Fibroblast of skin of left biceps (primary cell): ENCODE measurements at regions not wholly inside any gene's neighbourhood (a gene's known extent, or its start where the extent isn't known, plus 50 kb on each side); places are given as distances from the start of the nearest gene placed in this dataset.
"Not testable (repeated sequence)": the region's sequence is repeated elsewhere in the genome, so short reads cannot be mapped to it uniquely, and the experiment has no call there.

ENCODE experiments used
- DNase-seq, 2 experiments: peaks; one replicate each; pipeline ENCODE4 v3.0.0-alpha.2; 2013; ENCODE audit warnings: low read depth in 2 of 2

DNA sequence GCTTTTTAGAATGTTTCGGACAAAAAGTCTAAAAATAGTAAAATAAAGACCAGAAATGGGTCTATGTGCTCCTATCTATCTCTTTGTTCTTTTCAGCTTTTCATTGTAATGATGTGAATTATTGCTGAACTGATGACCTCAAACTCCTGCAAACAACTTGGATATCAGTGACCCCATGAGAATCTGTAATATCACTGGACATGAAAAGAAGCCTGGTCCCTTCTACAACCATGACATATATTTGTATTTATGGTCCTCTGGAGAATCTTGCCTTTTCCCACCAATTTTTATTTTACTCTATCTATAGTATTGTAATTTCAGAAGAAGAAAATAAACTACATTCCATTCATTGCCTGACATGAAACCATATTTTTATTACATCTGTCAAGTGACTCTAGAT lies 740.7 kb upstream of the CA10 start:
- DNase-seq = no peak

DNA sequence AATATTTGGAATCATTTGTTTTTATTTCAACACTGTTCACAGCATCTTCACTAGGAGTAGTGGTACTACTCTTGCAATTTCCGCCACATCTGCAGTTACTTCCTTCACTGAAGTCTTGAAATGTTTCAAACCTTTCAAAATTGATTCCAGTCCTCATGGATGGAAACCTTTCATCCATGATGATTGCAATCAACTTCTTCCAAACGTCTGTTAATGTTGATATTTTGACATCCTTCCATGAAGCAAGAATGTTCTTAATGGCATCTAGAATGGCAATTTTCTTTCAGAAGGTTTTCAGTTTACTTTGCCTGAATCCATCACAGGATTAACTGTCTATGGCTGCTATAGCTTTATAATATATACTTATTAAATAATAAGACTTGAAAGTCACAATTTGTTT lies 736.8 kb upstream of the CA10 start:
- no peak for DNase-seq

DNA sequence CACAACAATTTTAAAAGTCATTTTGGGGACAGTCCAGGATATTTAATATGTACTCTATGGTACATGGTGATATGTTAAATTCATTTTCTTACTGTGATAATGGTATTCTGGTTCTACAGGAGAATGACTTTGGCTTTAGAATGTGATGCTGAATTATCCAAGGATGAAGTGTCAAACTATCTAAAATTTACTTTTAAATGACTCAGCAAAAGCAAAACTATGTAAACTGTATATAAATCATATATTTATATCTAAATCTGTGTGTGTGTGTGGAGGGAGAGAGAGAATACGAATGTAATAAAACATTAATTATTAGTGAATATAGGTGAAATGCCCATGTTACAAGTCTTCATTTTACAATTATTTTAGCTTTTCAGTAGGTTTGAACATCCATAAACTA lies 733.8 kb upstream of the CA10 start:
- DNase-seq = no peak

DNA sequence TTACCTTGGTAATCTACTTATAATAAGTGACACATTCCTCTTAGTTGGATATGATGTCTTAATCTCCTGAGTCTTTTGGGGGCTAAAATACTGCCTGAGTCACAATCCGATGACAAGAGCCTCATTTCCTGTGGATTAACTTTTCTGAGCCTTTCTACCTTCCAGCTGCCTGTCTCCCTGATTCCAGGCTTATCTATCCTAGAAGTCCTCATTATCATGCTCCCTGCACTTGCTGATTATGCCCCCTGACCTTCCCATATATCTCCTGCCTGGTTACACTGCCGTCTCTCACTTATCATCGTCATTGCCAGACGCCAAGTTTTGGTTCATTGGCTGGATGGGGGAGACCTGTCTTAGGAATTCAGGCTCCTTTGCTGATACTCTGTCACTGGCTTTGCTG lies 727.4 kb upstream of the CA10 start:
- DNase-seq = no peak

DNA sequence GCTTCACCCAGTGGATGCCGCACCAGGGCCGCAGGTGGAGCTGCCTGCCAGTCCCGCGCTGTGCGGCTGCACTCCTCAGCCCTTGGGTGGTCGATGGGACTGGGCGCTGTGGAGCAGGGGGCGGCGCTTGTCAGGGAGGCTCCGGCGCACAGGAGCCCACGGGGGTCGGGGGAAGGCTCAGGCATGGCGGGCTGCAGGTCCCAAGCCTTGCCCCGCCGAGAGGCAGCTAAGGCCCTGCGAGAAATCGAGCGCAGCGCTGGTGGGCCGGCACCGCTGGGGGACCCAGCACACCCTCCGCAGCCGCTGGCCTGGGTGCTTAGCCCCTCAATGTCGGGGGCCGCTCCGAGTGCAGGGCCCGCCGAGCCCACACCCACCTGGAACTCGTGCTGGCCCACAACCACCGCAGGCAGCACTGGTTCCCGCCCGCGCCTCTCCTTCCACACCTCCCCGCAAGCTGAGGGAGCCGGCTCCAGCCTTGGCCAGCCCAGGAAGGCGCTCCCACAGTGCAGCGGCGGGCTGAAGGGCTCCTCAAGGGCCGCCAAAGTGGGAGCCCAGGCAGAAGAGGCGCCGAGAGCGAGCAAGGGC lies 725.5 kb upstream of the CA10 start:
- DNase-seq = not testable (repeated sequence)

DNA sequence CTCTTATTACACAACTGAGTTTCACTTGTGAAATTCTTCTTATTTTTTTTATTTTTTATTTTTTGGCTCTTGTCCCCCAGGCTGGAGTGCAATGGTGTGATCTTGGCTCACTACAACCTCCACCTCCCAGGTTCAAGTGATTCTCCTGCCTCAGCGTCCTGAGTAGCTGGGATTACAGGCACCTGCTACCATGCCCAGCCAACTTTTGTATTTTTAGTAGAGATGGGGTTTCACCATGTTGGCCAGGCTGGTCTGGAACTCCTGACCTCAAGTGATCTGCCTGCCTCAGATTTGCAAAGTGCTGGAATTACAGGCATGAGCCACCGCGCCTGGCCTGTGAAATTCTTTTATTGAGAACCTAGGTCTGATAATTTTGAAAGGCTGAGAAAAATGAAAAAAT lies 688.3 kb upstream of the CA10 start:
- not testable (repeated sequence) for DNase-seq

DNA sequence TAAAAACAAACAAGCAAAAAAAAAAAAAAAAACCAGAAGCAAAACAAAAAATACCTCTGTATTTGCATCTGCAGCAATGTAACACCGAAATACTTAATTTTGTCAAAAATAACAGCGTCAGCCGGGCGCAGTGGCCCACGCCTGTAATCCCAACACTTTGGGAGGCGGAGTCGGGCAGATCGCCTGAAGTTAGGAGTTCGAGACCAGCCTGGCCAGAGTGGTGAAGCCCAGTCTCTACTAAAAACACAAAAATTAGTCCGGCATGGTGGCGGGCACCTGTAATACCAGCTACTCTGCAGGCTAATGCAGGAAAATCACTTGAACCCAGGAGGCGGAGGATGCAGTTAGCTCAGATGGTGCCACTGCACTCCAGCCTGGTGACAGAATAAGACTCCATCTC lies 683.5 kb upstream of the CA10 start:
- no peak for DNase-seq

DNA sequence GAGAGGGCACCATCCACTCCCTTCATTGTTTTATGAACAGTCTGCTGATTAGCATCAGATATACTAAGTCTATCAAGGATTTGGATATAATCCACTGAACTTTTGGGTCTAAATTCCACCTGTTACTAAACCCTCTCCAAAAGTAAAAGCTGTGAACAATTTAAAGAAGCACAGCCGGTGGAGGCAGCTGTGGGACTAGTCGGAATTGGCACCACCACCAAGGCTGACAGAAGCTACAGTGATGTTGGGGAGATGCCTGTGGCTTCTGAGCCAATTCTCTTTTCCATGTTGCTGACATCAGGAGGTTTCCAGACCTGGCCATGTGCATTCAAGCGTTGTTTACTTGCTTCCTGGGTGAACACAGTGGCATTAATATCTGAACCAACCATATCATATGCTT lies 679.0 kb upstream of the CA10 start:
- DNase-seq = no peak

DNA sequence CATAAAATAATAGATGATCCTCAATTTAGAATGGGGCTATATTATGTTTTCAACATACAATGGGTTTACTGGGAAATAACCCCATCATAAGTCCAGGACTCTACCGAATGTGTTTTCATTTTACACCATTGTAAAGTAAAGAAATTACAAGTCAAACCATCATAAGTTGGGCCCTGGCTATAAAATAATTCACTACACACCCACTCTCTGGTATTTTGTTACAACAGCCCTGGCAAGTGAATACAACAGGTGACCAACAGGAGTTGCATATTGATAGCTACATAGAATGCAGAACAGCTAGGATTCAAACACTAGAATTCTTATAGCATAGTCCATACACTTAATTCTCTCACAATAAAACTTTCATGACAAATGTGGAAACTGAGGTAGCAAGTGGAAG lies 673.0 kb upstream of the CA10 start:
- DNase-seq = no peak

DNA sequence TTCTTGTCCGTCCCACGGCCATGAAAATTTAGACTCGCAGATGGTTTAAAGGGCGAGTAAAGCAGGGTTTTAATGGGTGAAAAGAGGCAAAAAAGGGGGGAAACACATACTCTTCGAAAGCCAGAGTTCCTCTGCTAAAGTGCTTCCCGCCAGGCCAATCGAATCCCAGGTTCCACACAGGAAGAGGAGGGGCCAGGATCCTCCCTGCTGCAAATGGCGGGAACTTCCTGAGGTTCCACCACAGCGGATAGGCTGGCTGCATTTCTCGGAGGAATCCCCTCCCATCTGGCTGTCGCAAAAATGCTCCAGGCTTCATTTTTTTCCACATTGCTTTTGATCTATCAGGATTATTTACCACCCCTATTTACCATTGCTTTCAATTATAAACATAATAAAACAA lies 670.1 kb upstream of the CA10 start:
- DNase-seq = no peak

DNA sequence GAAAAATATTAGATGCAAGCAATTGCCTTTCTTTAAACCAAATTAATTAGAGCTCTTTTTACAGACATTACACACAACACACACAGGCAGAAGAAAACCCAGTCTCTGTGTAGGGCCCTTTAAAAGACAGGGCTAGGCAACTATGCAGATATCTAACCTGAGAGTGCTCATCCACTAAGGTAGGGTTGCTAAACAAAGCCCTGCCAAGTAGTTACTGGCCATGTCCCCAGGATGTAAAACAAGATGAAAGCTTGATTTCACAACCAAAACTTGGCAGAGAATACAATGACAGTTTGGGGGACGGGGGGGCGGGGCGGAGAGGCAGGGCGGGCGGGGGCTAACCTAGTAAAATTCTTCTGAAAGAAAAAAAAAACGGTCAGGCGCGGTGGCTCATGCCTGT lies 669.0 kb upstream of the CA10 start:
- no peak for DNase-seq

DNA sequence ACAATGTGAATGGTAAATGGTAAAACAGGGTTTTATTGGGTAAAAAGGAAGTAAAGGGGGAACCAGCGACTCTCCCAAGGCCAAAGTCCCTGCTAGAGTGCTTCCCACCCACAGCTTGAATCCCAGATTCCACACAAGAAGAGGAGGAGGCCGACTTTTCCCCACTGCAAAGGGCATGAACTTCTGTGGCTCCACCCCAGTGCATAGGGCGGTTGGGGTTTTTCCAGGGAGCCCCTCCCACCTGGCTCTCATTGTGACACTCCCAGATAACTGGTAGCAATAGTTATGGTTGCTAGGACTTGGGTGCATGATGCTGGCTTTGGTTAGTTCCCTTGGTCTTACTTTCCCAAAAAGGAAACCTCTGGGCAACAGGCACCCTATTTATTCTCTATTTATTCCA lies 666.0 kb upstream of the CA10 start:
- no peak for DNase-seq

DNA sequence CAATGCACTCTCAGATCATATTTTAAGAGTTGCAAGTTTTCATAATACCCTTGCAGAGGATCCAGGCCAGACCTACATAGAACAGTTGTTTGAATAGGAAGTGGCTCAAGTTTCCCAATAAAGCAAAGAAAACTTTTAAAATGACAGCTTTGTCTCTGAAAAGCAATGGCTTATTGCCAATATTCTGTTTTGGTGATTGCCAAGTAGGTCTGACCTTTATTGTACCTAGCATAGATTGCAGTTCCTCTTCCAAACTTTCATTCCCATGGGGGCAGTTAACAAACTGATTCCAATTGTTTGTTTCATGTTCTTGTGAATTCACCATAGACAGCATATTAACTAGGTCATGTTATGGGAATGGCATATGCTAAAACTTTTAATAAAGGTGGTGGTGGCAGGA lies 664.6 kb upstream of the CA10 start:
- DNase-seq = no peak

DNA sequence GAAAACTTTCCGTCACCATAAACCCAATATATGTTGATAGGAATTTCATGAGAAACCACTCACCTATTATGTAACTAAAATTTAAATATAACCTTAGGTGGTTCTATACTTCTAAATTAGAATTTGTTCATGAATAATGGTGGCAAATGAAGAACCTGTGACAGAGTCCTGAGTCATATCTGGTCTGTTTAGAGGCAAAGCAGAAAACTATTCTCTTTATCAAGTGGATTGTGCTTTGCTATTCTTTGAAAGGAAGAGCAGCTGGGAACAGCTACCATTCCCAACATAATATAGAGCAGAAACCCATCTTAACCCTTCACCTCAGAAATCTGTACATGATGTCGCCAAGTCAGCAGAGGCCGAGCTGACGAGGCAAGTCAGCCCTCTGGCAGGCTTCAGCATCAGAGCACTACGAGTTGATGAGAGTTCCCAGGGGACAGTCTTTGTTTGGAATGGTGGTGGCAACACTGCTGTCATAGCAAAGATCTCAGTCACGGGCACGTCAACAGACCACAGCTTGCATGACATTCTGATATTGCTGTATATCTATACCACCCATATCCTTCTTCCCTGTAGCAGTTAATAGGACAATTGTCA lies 631.9 kb upstream of the CA10 start:
- no peak for DNase-seq

DNA sequence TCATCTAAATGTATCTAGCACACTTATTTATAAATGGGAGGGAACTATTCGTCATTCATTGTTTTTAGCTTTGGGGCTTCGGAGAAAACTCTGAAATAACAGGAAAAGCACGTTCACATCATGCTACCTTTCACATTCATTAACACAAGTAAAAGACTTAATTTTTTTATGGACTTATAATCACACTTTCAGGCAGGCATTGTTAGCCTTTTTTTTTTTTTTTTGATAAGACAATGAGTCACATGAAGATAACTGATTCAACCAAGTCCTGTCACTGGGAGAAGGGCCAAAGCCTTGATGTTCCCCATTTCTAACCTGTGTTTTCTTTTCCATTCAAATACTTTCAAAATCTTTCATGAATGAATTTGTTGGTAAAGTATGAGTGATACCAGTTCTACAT lies 631.3 kb upstream of the CA10 start:
- no peak for DNase-seq

DNA sequence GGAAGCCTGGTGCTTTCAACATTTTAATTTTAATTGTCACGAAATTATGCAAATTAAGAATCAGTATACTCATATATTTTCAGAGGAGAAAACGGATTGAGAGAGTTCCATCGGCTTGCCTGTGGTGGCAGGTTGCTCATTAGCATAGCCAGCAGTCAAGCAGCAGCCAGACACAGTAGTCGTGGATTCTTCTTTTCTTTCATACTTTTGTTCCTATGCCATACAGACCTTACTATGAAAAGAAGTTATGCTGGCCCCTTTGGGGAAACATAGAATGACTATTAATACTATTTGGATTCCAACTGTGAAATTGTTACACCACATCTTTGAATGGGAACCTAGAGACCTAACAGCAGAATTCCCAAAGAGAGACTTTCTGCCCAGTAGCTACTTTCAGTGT lies 617.7 kb upstream of the CA10 start:
- no peak for DNase-seq

DNA sequence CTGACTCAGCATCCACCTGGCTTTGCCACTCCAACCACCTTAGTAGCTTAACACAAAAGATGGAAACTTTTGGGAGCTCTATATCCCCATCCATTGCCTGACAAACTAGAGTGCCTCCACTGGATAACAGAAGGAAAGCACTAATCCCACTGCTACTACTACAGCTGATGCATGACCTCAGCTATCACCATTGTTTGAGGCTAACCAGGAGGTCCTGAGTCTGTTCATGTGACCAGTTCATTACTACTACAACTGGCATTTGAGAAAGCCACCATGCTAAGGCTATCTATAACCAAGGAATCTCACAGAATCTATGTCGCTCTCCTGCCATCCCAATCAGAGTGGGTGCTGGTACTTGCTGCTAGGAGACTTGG lies 604.3 kb upstream of the CA10 start:
- no peak for DNase-seq

DNA sequence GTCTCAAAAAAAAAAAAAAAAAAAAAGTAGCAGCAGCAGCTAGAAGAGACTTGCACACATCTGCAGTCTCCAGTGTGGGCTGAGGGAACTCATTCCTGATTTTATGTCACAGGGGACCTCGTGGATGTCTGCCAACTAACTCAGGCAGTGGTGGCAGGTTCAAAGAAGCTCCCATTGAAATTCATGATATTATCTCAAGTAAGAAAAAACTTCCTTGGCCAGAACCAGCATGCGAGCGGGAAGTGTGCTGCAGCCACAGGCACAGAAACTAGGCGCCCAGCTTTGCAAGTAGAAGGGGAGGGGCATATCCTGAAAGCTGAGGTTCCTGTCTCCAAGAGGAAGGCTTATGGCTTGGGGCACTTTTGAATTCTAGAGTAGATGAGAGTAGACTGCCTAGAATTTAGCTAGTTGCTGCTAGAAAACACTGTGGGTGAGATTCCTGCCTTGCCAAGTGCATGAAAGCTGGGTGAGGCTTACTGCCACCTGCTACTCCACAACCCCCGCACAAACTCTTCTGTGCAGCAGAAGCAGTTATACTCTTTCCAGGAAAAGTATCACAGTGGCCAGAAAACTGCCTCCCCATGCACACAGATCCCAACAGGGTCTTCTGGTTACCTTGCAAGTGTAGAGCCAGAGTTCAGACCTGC lies 603.8 kb upstream of the CA10 start:
- no peak for DNase-seq

DNA sequence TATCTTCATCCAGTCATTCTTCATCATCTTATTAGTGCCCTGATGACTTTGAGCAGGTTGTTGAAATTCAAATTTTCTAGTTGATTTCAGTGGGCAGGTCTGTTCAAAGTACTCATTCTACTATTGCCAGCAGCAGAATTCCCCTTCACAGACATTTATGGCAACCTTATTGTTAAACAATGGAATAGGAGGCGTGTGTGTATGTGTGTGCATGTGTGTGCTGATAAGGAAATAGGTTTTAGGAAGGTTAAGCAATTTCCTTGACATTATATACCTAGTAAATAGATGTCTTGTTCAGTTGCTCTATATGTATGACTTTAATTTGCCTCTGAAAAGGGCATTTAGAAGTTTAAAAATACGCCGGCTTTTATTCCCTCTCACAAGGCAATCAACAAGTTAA lies 601.4 kb upstream of the CA10 start:
- DNase-seq = no peak

DNA sequence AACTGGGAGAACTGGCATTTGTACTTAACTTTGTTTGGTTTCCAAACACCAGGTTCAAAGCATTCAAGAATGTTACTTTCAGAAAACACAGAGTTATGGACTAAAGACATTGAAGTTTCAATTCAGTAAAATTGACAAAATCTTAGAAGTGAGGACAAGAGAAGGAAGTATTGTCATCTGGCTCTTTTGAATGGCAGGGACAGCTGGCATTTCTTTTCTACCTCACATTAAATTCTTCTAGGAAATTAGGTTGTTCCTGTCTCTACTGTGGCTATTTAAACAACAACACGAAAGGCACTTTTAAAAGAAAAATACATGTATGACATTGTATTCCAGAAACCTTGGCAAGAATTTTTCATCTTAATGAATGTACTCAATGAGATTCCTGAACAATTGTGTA lies 600.0 kb upstream of the CA10 start:
- DNase-seq = no peak

DNA sequence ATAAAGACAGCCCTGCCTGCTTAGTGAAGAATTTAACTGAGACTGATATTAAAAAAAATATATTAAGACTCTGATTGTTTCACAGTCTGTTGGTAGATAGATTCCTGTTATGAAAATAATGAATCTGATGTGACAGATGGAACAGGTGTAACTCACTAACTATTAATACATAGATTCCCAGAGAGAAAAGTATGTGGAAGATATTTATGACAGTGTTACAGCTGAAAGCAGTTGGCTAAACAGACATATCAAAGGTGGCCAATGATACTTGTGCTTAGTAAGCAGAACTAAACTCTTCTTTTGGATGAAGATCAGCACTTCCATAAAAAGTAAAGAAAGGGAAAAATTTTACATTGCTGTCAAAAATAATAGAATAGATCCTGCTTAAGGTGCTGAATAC lies 598.2 kb upstream of the CA10 start:
- no peak for DNase-seq

DNA sequence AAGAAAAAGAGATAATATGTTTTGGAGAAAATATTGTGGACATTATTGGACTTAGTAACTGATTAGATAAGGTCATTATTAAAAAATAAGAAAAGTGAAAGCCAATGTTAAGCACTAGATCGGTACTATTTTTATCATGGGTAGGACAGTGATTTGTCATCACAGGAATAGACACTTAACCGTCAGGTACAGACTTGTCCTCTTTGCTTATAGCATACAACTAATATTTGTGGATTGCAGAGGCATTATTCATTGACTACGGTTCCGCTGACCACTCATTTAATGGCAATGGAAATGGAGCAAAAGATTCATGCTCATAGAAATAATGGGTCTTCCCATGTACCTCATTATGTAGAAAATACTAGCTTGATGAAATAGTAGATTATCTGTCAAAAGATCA lies 596.3 kb upstream of the CA10 start:
- no peak for DNase-seq

DNA sequence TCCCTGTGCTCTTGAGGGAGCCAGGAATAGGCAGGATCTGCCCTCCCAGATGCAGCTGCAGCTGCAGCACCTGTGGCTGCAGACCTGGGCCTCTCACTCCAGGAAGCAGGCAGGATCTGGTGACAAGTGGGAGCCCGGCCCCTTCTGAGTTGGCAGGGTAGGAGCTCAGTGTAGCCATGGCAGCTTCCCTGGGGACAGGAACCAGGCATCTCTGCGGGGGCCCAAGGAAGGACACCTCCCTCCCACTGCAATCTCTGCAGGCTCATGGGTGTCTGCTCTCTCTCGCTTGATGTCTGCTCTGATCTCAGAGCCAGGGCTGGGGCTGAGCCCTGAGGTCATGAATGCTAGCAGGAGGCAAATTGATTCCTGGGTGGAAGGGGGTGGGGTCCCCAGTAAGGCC lies 592.5 kb upstream of the CA10 start:
- no peak for DNase-seq

DNA sequence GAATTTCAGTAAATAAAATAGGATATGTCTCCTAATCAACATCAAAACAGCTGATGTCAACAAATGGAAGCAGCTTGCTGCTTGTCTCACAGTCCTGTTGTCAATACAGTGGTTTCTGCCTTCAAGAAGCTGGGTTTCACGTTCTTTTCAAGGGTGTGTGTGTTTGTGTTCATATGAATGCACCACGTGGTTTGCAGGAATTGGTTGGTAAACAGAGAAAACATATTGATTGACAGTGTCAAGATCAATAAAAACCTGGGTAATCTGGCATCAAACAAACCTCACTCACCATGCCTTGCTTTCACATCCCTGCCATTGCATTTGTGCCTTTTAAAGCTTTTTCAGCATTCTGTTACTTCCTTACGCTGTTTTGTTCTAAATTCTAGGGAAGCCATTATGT lies 585.7 kb upstream of the CA10 start:
- DNase-seq = no peak
